HG03095 (cell line): ENCODE measurements at regions not wholly inside any gene's neighbourhood (a gene's known extent, or its start where the extent isn't known, plus 50 kb on each side); places are given as distances from the start of the nearest gene placed in this dataset.

ENCODE experiments used
- ATAC-seq: cut with Tn5 transposase; IDR thresholded peaks from one replicate; pipeline ENCODE4 v1.9.1; 2021; ENCODE audit warnings: moderate library complexity; ENCODE audit not compliant: unreplicated experiment

DNA sequence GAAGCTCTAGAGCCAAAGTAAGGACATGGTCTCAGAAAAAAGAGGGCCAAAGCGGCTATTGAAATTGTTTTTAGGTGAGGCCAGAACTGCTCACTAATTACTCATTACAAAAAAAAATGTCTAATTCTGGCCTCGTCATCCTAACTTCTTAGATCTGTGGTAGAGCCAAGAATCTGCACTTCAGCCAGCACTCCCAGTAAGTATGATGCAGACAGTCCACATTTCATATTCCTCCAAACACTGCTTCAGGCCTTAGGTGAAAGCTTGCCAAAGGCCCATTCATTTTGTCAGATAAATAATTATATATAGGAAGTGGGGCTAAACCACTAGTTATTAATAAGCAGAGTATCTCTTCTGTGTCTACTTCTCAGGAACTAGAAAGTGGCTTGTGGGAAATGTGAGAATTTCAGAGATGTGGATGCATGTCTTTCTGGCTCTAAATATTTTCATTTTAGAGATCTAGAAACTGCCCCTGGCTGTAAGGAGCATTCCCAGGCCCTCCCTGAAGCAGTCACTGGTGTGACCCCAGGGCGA is 554.0 kb downstream of the TLE4 start:
- no peak for ATAC-seq

DNA sequence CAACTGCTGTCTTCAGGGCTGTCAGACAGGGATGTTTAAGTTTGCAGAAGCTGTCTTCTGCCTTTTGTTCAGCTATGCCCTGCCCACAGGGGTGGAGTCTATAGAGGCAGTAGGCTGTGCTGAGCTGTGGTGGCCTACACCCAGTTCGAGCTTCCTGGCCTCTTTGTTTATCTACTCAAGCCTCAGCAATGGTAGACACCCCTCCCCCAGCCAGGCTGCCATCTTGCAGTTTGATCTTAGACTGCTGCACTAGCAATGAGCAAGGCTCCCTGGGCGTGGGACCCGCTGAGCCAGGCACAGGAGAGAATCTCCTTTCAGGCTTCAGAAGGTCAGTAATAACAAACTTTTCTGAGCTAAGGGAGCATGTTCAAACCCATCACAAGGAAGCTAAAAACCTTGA is 545.3 kb downstream of the TLE4 start:
- no peak for ATAC-seq

DNA sequence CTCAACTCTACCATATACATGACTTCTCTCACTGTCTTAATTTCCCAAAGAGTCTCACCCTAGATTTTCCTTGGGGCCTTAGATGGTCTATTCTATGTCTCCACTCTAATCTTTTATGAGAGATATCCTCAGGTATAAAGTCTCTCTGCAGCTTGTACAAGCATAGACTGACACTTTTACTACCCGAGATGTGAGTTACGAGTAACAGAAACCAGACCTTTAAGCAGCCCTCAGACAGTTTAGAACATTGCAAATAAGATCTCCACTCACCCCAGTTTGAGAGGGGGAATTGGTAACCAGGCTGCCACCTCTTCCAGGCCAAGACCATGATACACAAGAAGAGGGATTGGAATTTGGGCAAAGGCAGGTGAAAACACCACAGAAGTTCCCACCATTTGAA is 542.5 kb downstream of the TLE4 start:
- no peak for ATAC-seq

DNA sequence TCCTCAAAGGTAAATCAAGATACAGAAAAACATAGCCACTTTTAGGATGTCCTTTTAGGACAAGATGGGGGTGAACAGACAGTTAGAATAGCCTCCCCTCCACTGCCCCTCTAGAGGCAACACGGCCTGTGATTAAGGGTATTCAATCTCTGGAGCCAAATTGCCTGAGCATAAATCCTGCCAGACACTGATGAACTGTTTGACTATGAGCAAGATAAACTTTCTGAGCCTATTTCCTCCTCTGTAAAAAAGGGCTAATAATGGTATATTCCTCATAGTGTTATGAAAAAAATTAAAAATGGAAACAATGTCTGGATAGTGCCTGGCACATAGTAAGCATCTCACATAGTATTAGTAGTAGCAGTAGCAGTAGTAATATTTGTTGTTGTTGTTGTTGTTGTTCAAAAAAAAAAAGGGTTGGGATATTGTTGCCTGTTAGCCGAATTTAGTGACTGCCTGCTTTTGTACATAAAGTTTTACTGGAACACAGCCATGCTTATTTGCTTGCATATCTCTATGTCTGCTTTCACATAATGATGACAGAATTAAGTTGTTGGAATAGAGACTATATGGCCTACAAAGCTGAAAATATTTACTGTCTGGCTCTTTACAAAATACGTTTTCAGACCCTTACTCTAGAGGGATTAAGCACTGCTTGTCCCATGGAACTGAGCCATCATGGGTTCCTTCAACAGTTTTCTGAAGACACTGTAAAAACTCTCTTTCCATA is 536.3 kb downstream of the TLE4 start:
- ATAC-seq: no peak

DNA sequence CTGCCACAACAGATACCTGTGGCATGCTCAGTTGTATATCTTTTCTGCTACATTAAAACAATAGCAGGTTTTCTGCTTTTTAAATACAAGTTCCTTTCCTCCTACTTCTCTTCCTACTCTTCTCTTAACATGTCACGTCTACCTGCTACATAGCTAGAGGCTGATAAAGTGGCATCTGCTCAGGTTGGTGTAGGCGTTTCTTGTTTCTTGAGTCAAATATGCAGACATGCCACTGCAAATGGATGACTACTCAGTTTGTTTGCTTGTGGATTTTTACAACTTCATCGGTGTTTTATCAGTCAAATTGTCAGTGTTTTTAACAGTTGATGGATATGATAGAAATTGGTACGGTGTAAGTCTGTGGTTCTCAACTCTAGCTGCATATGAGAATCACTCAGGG is 525.7 kb downstream of the TLE4 start:
- no peak for ATAC-seq

DNA sequence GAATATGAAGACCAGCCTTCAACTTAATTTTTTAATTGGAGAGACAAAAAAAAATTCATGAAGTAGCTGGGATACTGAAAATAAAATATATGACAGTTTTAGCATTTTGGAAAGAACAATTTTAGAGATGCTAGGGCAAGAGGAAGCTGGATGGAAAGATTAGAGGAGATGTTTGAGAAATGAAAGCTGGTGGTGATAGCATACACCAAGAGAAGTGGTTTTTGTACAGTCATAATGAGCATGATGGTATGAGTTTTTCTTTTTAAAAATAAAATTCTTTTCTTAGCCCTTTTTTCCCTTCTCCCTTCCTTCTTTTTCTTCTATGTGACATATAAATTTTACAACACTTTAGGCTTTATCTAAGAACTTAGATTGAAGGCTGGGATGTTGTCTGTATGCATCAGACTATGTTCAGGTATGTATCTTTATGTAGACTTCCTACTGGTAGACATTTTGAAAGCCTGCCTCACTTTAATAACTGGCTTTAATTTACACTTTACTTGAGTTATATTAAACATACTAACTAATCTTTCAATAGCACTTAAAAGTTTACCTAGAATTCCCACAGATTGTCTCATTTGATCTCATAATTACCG is 522.5 kb downstream of the TLE4 start:
- no peak for ATAC-seq

DNA sequence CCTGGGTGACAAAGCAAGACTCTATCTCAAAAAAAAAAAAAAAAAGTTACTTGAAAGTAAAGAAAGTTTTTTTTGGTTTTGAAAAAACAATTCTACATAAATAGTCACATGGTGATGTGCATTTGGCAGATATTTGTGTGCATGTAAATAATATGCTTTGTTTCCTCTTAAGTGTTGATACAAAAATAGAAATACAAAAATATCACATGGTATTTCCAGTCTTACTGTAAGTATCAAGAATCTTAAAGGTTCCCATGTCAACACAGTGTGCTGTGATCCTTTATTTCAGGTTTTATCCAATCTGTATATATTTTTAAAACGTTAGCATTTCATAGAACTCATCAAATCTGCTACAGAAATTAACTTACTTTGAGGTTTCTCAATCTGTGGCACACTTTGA is 521.9 kb downstream of the TLE4 start:
- no peak for ATAC-seq

DNA sequence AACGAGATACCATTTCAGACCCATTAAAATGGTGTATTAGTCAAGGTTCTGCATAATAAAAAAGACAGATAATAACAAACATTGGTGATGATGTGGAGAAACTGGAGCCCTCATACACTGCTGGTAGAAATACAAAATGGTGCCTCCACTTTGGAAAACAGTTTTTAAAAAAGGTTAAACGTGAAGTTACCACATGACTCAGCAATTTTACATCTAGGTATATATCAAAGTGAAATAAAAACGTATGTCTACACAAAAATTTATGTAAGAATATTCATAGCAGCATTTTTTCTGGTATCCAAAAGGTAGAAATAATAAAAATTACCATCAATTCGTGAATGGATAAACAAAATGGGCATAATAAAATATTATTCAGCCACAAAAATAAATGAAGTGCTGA is 519.8 kb downstream of the TLE4 start:
- no peak for ATAC-seq

DNA sequence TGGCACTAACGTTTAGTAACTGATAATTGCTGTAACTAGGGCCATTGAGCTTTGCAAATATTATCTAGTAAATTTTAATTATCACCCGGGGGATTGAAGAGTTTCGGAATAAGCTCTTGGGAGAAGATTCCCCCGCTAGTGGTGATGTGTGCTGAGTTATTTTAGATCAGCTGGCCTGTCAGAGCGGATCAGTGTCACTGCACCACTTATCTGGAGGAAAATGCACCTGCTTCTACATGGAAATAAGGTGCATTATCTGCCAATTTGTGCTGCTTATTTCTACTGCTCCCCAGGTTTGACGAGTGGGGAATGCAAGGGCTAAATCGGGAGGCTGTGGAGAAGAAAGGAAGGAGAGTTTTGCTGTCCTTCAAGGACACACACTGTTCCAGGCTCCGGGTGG is 518.6 kb downstream of the TLE4 start:
- ATAC-seq: no peak

DNA sequence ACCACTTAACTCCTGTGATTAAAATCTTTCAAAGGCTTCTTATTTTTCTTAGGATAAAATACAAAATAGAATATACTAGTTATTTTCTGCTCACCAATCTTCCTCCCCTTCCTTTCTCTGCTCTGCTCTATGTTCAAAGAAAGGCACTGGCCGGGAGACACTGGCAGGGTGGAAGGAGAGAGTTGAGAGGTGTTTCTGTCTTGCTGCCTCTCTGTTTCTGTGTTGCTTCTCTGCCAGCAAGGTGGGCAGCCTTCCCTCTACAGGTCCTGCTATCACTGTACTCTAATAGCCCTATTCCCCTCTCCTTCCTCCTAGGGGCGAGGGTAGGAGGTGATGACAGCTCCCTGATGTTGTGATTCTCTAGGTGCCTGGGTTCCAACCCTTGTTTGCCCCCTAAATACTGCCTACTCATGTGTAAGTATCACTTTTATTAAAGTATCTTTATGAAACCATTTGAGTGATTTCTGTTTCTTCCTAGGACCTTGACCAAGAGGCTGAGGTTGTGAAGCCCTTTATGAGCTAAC is 515.1 kb downstream of the TLE4 start:
- ATAC-seq: no peak

DNA sequence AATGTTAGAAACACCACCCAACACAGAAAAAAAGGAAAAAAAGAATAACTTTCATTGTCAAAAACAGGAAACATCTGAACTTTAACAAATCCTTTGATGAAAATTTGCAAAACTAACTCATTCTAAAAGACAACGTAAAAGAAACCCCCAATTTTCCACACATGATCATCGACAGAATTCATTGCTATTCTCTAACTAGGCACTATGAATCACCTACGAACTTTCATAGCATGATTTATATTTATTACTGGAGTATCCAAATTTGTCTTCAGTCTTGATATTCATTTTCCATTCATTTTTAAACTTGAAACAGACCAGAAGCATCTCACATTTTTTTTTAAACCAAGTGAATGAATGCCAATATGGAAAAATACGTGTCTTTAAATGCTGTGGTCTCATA is 514.6 kb downstream of the TLE4 start:
- no peak for ATAC-seq

DNA sequence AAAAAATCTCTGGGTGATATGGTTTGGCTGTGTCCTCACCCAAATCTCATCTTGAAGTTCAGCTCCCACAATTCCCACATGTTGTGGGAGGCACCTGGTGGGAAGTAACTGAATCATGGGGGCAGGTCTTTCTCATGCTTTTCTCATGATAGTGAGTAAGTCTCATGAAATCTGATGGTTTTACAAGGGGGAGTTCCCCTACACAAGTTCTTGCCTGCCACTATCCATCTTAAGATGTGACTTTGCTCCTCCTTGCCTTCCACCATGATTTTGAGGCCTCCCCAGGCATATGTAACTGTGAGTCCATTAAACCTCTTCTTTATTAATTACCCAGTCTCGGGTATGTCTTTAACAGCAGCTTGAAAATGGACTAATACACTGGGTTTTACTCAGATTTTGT is 513.9 kb downstream of the TLE4 start:
- ATAC-seq: no peak

DNA sequence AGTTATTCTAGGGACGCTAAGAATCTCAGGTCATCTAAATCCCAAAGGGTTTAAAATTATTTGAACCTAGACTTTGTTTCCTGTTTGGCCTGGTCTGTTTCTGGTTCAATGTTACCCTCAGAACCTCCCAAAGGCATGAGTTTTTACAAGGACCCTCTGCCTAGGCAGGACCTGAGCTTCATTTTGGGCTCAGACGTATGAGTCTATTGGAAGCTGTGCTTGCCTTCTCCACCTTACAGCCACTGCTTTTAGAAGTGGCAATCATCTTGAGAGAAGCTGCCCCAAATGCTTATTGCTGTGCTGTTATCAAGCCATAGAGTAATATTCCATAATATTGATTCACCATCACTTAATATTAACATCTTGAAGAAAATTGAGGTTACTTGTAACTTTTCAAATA is 510.4 kb downstream of the TLE4 start:
- no peak for ATAC-seq

DNA sequence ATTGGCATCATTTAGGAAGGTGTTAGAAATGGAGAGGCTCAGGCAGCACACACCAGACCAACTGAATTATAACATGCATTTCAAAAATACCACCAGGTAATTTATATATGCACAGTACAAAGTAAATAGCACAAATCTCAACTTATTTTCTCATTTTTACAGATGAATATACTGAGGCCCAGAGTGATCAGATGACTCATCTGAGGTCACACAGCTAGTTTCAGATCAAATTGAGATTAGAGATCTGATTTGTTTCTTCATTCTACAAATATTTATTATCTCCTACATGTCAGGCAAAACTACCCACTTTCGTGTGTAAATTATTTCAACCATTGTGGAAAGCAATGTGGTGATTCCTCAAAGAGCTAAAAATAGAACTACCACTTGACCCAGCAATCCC is 507.1 kb downstream of the TLE4 start:
- ATAC-seq: no peak

DNA sequence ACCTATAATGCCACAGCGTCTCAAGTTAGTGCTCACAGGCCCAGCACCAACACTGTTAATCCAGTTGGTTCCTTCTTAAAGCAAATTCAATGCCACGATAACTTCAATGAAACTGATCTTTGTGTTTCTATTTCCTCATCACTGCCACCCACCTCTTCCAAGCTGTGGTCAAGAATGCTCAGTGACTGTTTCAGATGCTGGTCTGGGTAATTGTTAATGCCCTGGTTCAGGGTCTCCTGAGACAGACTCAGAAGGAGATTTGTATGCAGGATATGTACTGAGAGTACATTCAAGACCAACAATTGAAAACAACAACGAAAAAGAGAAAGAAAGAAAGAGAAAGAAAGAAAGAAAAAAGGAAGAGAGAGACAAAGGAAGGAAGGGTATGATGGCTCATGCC is 505.3 kb downstream of the TLE4 start:
- no peak for ATAC-seq

DNA sequence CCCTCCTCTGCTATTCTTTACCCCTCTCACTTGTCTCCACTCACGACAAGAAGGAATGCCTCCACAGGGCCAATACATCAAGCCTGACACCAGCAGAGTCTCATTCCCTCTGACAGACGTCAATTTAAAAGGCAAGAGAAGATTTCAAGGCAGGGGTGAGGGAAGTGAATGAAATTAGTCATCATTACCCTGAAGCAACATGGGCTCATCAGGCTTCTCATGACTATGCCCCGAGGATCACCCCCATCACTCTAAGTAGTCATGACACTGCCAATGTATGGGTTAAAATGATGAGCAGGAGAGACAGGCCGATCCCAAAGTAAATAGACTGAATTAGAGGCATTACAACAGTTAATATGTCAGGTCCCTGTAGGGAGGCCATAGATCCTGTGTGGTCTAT is 504.4 kb downstream of the TLE4 start:
- no peak for ATAC-seq

DNA sequence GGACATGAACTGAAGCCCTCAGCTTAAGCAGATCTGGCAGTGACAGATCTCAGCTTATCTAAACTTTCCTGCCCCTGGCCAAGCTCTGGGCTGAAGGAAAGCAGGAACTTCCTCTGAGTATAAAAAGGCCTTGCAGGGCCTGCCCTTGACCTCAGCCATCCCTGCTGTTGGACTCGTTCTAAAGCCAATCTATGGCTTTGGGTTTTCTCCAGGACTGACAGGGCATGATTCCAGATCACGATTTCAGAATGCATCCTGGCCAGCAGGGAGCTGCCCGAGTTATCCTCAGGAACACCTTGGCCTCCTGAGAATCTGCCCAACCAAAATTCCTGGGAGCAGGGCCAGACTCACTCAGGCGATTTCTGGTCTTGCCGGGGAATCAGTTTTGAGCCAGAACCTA is 502.7 kb downstream of the TLE4 start:
- no peak for ATAC-seq

DNA sequence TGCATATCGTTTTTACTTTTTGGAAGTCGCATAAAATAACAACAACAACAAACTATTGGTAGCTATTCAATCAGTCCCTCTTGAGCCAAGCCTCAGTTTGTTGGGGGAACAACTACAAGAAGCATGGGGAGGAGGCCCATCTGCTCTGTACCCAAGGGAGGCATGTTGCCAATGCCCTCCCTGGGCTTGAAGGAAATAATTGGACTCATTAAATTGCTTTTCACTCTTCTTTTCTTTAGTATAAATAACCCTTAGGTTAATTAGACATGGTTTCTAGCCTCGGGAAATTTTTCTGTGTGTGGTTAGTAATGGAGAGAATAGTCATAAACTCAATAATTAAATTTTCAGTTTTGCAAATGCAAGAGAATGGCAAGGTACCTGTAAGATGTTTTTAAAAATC is 500.7 kb downstream of the TLE4 start:
- no peak for ATAC-seq

DNA sequence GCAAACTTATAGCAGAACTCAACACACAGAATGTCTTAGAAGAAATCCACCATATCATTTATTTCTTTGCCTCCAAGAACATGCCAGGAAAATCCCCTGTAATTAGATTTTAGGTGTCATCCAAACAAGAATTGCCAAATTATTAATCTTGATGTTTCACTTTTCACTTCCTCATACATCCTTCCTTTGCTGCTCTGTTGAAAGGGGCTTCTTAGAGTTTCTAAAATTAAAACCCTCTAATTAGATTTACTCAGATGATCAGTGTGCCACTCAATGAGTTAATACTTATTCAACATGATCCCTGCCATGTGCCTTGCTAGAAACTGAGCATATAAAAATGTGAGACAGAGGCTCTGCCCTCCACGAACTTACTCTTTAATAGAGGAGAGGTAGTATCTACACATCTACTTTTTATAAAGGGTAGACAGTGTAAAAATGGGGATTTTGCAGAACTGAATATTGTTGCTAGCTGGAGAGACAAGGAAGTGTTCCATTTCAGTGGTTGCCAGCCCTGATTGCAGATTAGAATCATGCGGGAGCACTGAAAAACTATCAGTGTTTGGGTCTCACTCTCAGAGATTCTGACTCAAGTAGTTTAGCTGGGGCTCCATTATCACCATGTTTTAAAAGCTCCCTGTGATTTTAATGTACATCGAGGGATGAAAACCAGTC is 498.4 kb downstream of the TLE4 start:
- ATAC-seq: no peak

DNA sequence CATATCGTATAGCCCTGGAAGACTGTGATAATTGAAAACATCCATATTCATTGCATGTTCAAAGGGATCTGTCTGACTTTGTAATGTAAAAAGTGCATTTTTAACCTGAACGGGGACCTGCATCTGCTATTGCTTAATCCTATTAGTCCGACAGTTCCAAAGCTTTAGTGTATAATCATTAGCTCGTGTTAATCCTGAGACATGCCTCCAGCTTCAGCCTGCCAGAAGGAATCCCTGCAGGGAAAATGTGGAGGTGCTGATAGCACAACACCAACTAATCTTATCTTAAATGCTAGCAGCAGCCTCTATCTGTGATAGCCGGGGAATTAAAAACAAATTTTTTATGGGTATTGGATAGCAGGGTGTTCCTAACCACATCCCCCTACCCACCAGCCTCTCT is 495.2 kb downstream of the TLE4 start:
- no peak for ATAC-seq

DNA sequence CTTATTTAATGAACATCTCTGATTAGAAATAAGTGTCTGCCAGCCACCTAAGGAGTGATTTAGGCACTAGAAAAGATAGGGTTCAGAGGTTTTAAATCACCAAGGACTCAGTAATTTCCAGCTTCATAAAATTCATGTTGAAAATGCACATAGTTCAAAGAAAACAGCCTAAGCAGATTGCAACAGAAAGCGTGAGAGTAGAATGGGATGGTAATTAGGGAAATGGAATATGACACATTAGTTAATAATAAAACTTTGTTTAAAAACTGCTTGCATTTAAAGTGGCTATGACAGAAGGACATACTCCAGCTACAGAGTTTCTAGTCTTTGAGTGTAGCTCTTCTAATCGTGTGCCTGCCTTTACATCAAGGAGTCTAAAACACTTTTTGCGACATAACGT is 490.8 kb downstream of the TLE4 start:
- ATAC-seq: no peak

DNA sequence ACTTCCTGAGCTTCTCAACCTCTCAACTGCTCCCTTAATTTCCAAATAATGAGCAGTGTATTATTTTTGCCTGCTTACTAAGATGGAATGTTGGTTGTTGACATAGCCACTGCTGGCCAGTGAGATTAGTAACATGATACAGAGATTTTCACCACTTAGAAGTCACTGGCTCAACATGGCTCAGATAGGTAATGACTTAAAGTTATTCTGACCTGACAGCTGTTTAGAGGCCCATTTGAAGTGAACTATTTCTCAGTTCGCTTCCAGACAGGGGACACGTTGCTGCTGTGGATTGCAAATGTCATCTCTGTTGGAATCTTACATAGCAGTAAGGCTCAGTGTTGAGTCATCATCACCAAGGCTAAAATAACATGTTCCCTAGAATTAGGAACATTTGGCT is 490.2 kb downstream of the TLE4 start:
- ATAC-seq: no peak
